WTC11 (cell line): ENCODE measurements at regions not wholly inside any gene's neighbourhood (a gene's known extent, or its start where the extent isn't known, plus 50 kb on each side); places are given as distances from the start of the nearest gene placed in this dataset.

Experiments
- ATAC-seq: fragments of 200-7000 bp; cut with Tn5 transposase; 2 replicates; pipeline ENCODE4 v1.10.0; 2021; ENCODE audit warnings: mild to moderate bottlenecking, moderate library complexity
- CTCF ChIA-PET: fragments of 300-600 bp; sonication (Branson Sonifier 250); formaldehyde crosslinking; loops from one replicate; lab custom pipeline; 2021; ENCODE audit warnings: antibody characterized with exemption; lab: Charles Lee
- POLR2A ChIA-PET: fragments of 350-600 bp; sonication (Branson Sonifier 250); formaldehyde crosslinking; loops from one replicate; lab custom pipeline; 2021; ENCODE audit warnings: antibody characterized with exemption; lab: Charles Lee
- DNase-seq: peaks from one replicate; pipeline ENCODE4 v3.0.0; 2021; ENCODE audit warnings: low spot score
- H3K27ac Mint-ChIP-seq: 2 replicates; pipeline ENCODE4 v1.8.0; 2021; ENCODE audit warnings: mixed read lengths
- H3K27me3 Mint-ChIP-seq: 2 replicates; pipeline ENCODE4 v1.8.0; 2021; ENCODE audit warnings: low read depth, mild to moderate bottlenecking, moderate library complexity, mixed read lengths
- H3K36me3 Mint-ChIP-seq: 2 replicates; pipeline ENCODE4 v1.8.0; 2021; ENCODE audit warnings: mixed read lengths
- H3K4me1 Mint-ChIP-seq: 2 replicates; pipeline ENCODE4 v1.8.0; 2022; ENCODE audit warnings: mixed read lengths
- H3K4me3 Mint-ChIP-seq: 2 replicates; pipeline ENCODE4 v1.8.0; 2021; ENCODE audit warnings: mild to moderate bottlenecking, moderate library complexity, mixed read lengths
- H3K9me3 Mint-ChIP-seq: 2 replicates; pipeline ENCODE4 v1.8.0; 2021; ENCODE audit warnings: mixed read lengths
- AR ChIP-seq: fragments of 250-450 bp; sonication (Bioruptor Pico); IDR thresholded peaks from 2 replicates; pipeline ENCODE4 v1.9.0; 2021; ENCODE audit warnings: mild to moderate bottlenecking
- CBFB ChIP-seq: sonication (generic); formaldehyde crosslinking; IDR thresholded peaks from 2 replicates; pipeline ENCODE4 v1.8.1; 2022; ENCODE audit warnings: mild to moderate bottlenecking, low read depth, missing genetic modification reagents
- CDX4 ChIP-seq: fragments of 250-450 bp; sonication (Bioruptor Pico); IDR thresholded peaks from 2 replicates; pipeline ENCODE4 v1.9.0; 2021; ENCODE audit warnings: moderate library complexity, mild to moderate bottlenecking, inconsistent platforms, borderline replicate concordance
- E2F4 ChIP-seq: sonication (generic); formaldehyde crosslinking; IDR thresholded peaks from 2 replicates; pipeline ENCODE4 v1.8.1; 2022; ENCODE audit warnings: low read depth, mild to moderate bottlenecking, moderate library complexity, missing genetic modification reagents, borderline replicate concordance
- EMX1 ChIP-seq: fragments of 250-450 bp; sonication (Bioruptor Pico); IDR thresholded peaks from 2 replicates; pipeline ENCODE4 v1.8.0; 2021; ENCODE audit warnings: mild to moderate bottlenecking
- ERG ChIP-seq: fragments of 250-450 bp; sonication (Bioruptor Pico); IDR thresholded peaks from 2 replicates; pipeline ENCODE4 v1.8.0; 2021; ENCODE audit warnings: mild to moderate bottlenecking
- ETV6 ChIP-seq: sonication (generic); formaldehyde crosslinking; IDR thresholded peaks from 2 replicates; pipeline ENCODE4 v1.8.1; 2022; ENCODE audit warnings: mild to moderate bottlenecking, missing genetic modification reagents
- GRHL2 ChIP-seq: fragments of 250-450 bp; sonication (Bioruptor Pico); IDR thresholded peaks from 2 replicates; pipeline ENCODE4 v1.8.0; 2022; ENCODE audit warnings: mild to moderate bottlenecking, moderate library complexity; ENCODE audit not compliant: insufficient replicate concordance, severe bottlenecking
- HMGXB4 ChIP-seq: sonication (generic); formaldehyde crosslinking; IDR thresholded peaks from 2 replicates; pipeline ENCODE4 v1.8.1; 2023; ENCODE audit warnings: mild to moderate bottlenecking, moderate library complexity, missing genetic modification reagents
- JAZF1 ChIP-seq: fragments of 250-450 bp; sonication (Bioruptor Pico); IDR thresholded peaks from 2 replicates; pipeline ENCODE4 v1.9.0; 2021; ENCODE audit warnings: moderate library complexity, mild to moderate bottlenecking, inconsistent platforms
- MLX ChIP-seq: sonication (generic); formaldehyde crosslinking; IDR thresholded peaks from 2 replicates; pipeline ENCODE4 v1.8.1; 2023; ENCODE audit warnings: mild to moderate bottlenecking, missing genetic modification reagents, moderate library complexity
- NFATC4 ChIP-seq: fragments of 250-450 bp; sonication (Bioruptor Pico); IDR thresholded peaks from 2 replicates; pipeline ENCODE4 v1.9.0; 2021; ENCODE audit warnings: mild to moderate bottlenecking
- NFYB ChIP-seq: sonication (generic); formaldehyde crosslinking; conservative IDR thresholded peaks from 2 replicates; pipeline ENCODE4 v1.8.0; 2022; ENCODE audit warnings: low read depth, missing genetic modification reagents
- TCF7 ChIP-seq: sonication (generic); formaldehyde crosslinking; IDR thresholded peaks from 2 replicates; pipeline ENCODE4 v1.8.0; 2022; ENCODE audit warnings: mild to moderate bottlenecking, low read depth, missing genetic modification reagents, moderate library complexity
- TEAD1 ChIP-seq: sonication (generic); formaldehyde crosslinking; IDR thresholded peaks from 2 replicates; pipeline ENCODE4 v1.8.0; 2022; ENCODE audit warnings: mild to moderate bottlenecking, missing genetic modification reagents
- ZMAT4 ChIP-seq: fragments of 250-450 bp; sonication (Bioruptor Pico); IDR thresholded peaks from 2 replicates; pipeline ENCODE4 v1.9.0; 2021; ENCODE audit warnings: mild to moderate bottlenecking
- ZNF121 ChIP-seq: sonication (generic); formaldehyde crosslinking; IDR thresholded peaks from 2 replicates; pipeline ENCODE4 v1.8.0; 2023; ENCODE audit warnings: missing genetic modification reagents
- ZNF219 ChIP-seq: sonication (generic); formaldehyde crosslinking; IDR thresholded peaks from 2 replicates; pipeline ENCODE4 v1.8.0; 2023; ENCODE audit warnings: missing genetic modification reagents, mild to moderate bottlenecking, borderline replicate concordance
- ZNF232 ChIP-seq: sonication (generic); formaldehyde crosslinking; IDR thresholded peaks from 2 replicates; pipeline ENCODE4 v1.8.0; 2022; ENCODE audit warnings: mild to moderate bottlenecking, missing genetic modification reagents
- ZNF425 ChIP-seq: fragments of 250-450 bp; sonication (Bioruptor Pico); conservative IDR thresholded peaks from 2 replicates; pipeline ENCODE4 v1.9.0; 2021; ENCODE audit warnings: mild to moderate bottlenecking

GRCh38 chr12:92505254-92506231, 197.2 kb upstream of the PLEKHG7 start:
- CTCF ChIA-PET = no interaction called here
- no peaks in the 10 kb centered on the region for H3K36me3 Mint-ChIP-seq
- peaks cover 15% of the 10 kb centered on the region for H3K9me3 Mint-ChIP-seq
- no peaks in the 10 kb centered on the region for H3K27me3 Mint-ChIP-seq
- H3K4me1 Mint-ChIP-seq = peaks cover 31% of the 10 kb centered on the region
- POLR2A ChIA-PET = interaction anchor here (1.0 to 1.2 kb wide), 2 partner anchors 360 to 361 kb away, joined by 3 read pairs; partner anchors contain the start of gene BTG1
- ATAC-seq (peak; percentile 41), DNase-seq (no peak)
- H3K27ac Mint-ChIP-seq = peak overlapping the region; percentile 67; the same call in 1 of the 2 replicates
- TF ChIP-seq NFATC4 = no peak
- TF ChIP-seq ZNF425 (CRISPR knock-in tag) = no peak
- no peak for TF ChIP-seq CDX4 (CRISPR knock-in tag)
- no peak for TF ChIP-seq GRHL2 (CRISPR knock-in tag)
- no peak for TF ChIP-seq HMGXB4
- no peak for TF ChIP-seq MLX (CRISPR knock-in tag)
- no peak for TF ChIP-seq ZNF219
- peak overlapping the region; percentile 32; the same call in 1 of the 2 replicates for H3K4me3 Mint-ChIP-seq

GRCh38 chr12:92504594-92504981, 198.2 kb upstream of the PLEKHG7 start:
- H3K27ac Mint-ChIP-seq = no peak overlapping the region
- peaks cover 31% of the 10 kb centered on the region for H3K4me1 Mint-ChIP-seq
- ATAC-seq (no peak), DNase-seq (no peak)
- H3K27me3 Mint-ChIP-seq = no peaks in the 10 kb centered on the region
- H3K36me3 Mint-ChIP-seq = no peaks in the 10 kb centered on the region
- H3K4me3 Mint-ChIP-seq = no peak overlapping the region
- peaks cover 7% of the 10 kb centered on the region for H3K9me3 Mint-ChIP-seq
- ChIA-PET CTCF (interaction anchor here (1.3 kb wide), 1 partner anchor 65 kb away, joined by 3 read pairs; no protein-coding TSS in a partner anchor), POLR2A (no interaction called here)
- TF ChIP-seq ZNF121 (no peak), TEAD1 (CRISPR knock-in tag) (no peak), ERG (no peak), ZMAT4 (CRISPR knock-in tag) (no peak), JAZF1 (no peak), ZNF232 (CRISPR knock-in tag) (no peak), EMX1 (CRISPR knock-in tag) (no peak), ETV6 (CRISPR knock-in tag) (no peak), NFYB (CRISPR knock-in tag) (no peak), CBFB (CRISPR knock-in tag) (no peak), E2F4 (CRISPR knock-in tag) (no peak), AR (CRISPR knock-in tag) (no peak), TCF7 (CRISPR knock-in tag) (no peak)
